Gastrocnemius medialis (tissue), 4 donors: ENCODE measurements at regions not wholly inside any gene's neighbourhood (a gene's known extent, or its start where the extent isn't known, plus 50 kb on each side); places are given as distances from the start of the nearest gene placed in this dataset.
"Not testable (repeated sequence)": the region's sequence is repeated elsewhere in the genome, so short reads cannot be mapped to it uniquely, and the experiment has no call there.

ENCODE experiments used
- ATAC-seq, 2 donors: fragments of 150-250 bp; one replicate each; pipeline ENCODE4 v1.9.1; 2016
- DNase-seq, 2 donors: peaks; one replicate each; pipeline ENCODE4 v3.0.0-alpha.2; 2019
- H3K27ac ChIP-seq, 4 donors: fragments of 200-600 bp; sonication (generic); 1 replicate in 1 of 4; 2 replicates in 3 of 4; pipeline ENCODE4 v1.5.1; 2016 to 2018; ENCODE audit warnings: mild to moderate bottlenecking in 2 of 4, moderate library complexity in 1 of 4
- H3K27me3 ChIP-seq, 3 donors: fragments of 200-600 bp; sonication (generic) in 2 of 3; 1 replicate in 1 of 3; 2 replicates in 2 of 3; pipeline versions ENCODE4 v1.5.1 to v1.6.0; 2016 to 2019; ENCODE audit warnings: mild to moderate bottlenecking in 1 of 3, moderate library complexity in 1 of 3
- H3K36me3 ChIP-seq, 2 donors: fragments of 200-600 bp; sonication (generic) in 1 of 2; one replicate each; pipeline ENCODE4 v1.5.1; 2017 to 2018
- H3K4me1 ChIP-seq, 2 donors: fragments of 200-600 bp; sonication (generic) in 1 of 2; one replicate each; pipeline ENCODE4 v1.5.1; 2016 to 2017; ENCODE audit warnings: mild to moderate bottlenecking in 2 of 2
- H3K4me3 ChIP-seq, 4 donors: fragments of 200-600 bp; sonication (generic) in 3 of 4; 1 replicate in 1 of 4; 2 replicates in 3 of 4; pipeline ENCODE4 v1.5.1; 2016 to 2019; ENCODE audit warnings: mild to moderate bottlenecking in 2 of 4
- H3K9me3 ChIP-seq, 3 donors: fragments of 200-600 bp; sonication (generic) in 2 of 3; 1 replicate in 1 of 3; 2 replicates in 2 of 3; pipeline ENCODE4 v1.5.1; 2016 to 2019
- POLR2A ChIP-seq, 2 donors: fragments of 450-650 bp; IDR thresholded peaks; one replicate each; pipeline ENCODE4 v1.6.1; 2017; ENCODE audit warnings: antibody characterized with exemption in 2 of 2, mild to moderate bottlenecking in 2 of 2, moderate library complexity in 2 of 2
- in situ Hi-C, 4 donors: fragments of 200-750 bp; cut with MboI; loops; one replicate each; pipeline versions ENCODE4 v1.15.0 to v1.8.0; 2017; ENCODE audit warnings: low sequenced_read_pairs in 4 of 4
- intact Hi-C: fragments of 100-400 bp; cut with DNase I; formaldehyde crosslinking; loops from one replicate; pipeline ENCODE4 v1.15.1; 2023; ENCODE audit warnings: low total_unique reads
- TF ChIP-seq, protein P1 (sequence below), 5 experiments: fragments of 450-650 bp in 3 of 5; fragments of 200-600 bp in 2 of 5; sonication (generic) in 2 of 5; IDR thresholded peaks in 4 of 5; conservative IDR thresholded peaks in 1 of 5; 1 replicate in 4 of 5; 2 replicates in 1 of 5; pipeline ENCODE4 v1.5.1; 2016 to 2019; ENCODE audit warnings: antibody characterized with exemption in 5 of 5, mild to moderate bottlenecking in 3 of 5, moderate library complexity in 3 of 5

DNA sequence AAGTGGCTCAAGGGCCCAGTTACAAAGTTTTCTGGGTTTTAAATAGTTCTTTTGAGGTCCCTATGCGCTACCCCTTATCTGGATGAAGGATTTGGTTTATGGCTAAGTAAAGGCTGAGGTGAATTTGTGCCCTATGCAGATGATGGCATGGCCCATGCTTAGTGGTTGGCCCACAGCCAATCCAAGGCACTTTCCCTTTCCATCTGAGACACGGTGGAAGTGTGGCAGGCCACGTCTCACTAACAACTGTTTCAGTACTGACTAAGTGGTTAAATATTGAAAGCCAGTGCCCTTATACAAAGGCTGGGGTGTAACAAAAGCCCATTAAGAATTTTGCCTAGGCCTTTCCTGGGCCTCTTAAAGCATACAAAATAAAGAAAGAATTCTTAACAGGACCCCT is 260.3 kb downstream of the ZNF37A start:
- in situ Hi-C loops, DNase-seq, H3K36me3 ChIP-seq, H3K4me3 ChIP-seq, ATAC-seq, H3K27ac ChIP-seq, H3K27me3 ChIP-seq, H3K9me3 ChIP-seq, H3K4me1 ChIP-seq, intact Hi-C loops: not testable (repeated sequence)

DNA sequence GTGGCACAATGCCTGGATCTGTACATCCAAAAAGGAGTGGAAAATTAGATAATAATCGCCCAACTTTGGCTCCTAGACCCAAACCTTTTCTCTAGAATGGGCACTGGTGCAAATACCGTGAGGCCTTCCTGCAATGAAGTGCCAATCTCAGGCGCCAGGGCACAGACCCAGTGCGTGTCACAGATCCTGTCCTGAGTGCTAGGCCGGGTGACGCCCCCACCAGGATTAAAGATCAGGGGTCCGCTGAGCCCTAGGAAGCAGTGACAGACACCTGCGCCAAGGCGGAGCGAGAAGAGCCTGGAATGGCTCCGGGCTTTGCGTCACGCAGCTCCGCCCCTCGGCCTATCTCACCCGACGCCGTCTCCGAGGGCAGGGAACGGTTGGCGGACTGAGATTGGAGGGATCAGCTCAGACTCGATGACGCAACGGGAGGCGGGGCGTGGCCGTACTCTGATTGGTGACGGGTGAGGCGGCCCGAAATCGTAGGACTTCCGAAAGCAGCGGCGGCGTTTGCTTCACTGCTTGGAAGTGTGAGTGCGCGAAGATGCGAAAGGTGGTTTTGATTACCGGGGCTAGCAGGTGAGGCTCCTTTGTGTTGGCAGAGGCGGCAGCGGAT is 261.9 kb downstream of the ZNF37A start:
- Histone ChIP-seq H3K4me3 (peak overlapping the region; percentile 27 to 69 (median 60)), H3K27ac (peak overlapping the region; percentile 49 to 86 (median 82))
- peak; percentile 100 for ATAC-seq
- peak; percentile 54 to 72 for DNase-seq
- in situ Hi-C loops, intact Hi-C loops, H3K27me3 ChIP-seq, H3K36me3 ChIP-seq, H3K4me1 ChIP-seq, H3K9me3 ChIP-seq: not testable (repeated sequence)
- peak in 1 of 2 donors; percentile 20 for TF ChIP-seq POLR2A (IDR thresholded peaks at IDR 0.05)

DNA sequence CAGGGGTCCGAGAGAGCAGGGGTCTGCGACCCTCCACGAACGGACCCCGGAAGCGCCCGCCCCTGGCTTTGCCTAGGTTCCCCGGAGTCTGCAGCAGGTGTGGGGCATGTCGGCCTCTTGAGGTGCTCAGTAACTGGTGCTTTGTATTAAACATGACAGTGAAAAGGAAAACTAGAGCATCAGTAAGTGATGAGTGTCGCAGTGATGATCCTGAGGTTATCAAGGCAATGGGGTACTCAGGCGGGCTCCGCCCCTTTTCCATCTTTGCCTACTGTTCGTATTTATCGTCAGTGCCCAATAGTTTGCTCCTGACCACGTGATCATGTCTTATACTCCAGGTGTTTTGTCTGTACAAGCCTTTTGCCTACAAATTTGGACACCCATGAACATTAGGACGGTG is 262.4 kb downstream of the ZNF37A start:
- peak overlapping the region in 2 of 4 donors; percentile 71 to 82 for H3K27ac ChIP-seq

DNA sequence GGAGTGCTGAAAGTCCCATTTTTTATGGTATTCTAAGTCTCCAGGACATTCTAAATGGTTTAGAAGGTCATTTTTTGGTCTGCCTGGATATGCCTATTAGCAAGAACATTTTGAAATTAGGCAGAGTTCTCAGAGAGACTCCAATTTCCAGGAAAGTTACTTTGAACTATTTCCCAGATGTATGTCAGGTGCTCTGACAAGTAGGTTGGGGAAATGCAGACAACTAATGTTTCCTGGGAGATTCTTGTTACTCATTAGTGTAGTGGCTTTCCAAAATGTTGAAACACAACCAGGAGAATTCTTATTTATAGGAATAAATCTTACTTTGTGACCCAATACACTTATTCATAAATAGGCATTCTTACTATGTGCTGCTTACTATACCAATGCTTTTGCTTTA is 268.4 kb downstream of the ZNF37A start:
- H3K9me3 ChIP-seq, H3K27me3 ChIP-seq, H3K4me3 ChIP-seq, H3K4me1 ChIP-seq, intact Hi-C loops, in situ Hi-C loops, DNase-seq, H3K27ac ChIP-seq, ATAC-seq: not testable (repeated sequence)
- peaks cover 0 to 14% of the 10 kb centered on the region in 2 donors for H3K36me3 ChIP-seq

More for the DNA sequence above, 262.4 kb downstream of the ZNF37A start:
- ATAC-seq = peak; percentile 42 to 54
- intact Hi-C loops, H3K9me3 ChIP-seq, in situ Hi-C loops, H3K36me3 ChIP-seq, H3K27me3 ChIP-seq, H3K4me1 ChIP-seq, DNase-seq: not testable (repeated sequence)
- H3K4me3 ChIP-seq = peak overlapping the region; percentile 25 to 62 (median 53)

DNA sequence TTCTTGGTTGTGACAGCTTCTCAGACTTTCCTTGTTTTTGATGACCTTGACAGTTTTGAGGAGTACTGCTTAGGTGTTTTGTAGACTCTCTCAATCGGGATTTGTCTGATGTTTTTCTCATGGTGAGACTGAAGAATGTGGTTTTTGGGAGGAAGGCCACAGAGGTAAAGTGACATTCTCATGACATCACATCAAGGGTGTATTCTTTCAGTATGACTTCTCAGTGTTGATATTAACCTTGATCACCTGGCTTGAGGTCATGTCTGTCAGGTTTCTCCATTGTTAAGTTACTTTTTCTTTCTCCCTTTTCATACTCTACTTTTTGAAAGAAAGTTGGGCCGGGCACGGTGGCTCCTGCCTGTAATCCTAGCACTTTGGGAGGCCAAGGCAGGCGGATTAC is 269.9 kb downstream of the ZNF37A start:
- H3K4me1 ChIP-seq, in situ Hi-C loops, ATAC-seq, DNase-seq, intact Hi-C loops, H3K9me3 ChIP-seq, H3K27me3 ChIP-seq, H3K4me3 ChIP-seq, H3K27ac ChIP-seq: not testable (repeated sequence)
- H3K36me3 ChIP-seq = peaks cover 0 to 14% of the 10 kb centered on the region in 2 donors

DNA sequence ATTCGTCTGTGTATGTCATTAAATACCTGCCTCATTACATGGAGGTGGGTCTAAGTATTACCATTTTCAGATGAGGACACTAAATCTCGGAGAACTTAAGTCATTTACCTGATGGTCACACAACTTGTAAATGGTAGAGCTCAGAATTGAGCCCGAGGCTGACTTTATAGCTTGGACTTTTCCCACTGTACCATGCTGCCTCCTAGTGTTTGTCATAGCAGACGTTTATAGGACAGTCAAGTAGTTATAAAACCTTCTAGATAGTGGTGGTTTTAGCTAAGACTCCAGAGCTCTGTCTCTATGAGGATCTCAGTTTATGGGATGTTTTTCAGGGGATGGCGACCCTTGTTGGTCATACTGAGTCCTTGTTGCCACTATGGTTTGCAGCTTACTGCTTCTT is 271.8 kb downstream of the ZNF37A start:
- H3K27ac ChIP-seq, H3K9me3 ChIP-seq, in situ Hi-C loops, H3K4me3 ChIP-seq, H3K27me3 ChIP-seq, H3K4me1 ChIP-seq, intact Hi-C loops, DNase-seq: not testable (repeated sequence)
- peaks cover 0 to 15% of the 10 kb centered on the region in 2 donors for H3K36me3 ChIP-seq
- ATAC-seq = peak in 1 of 2 donors; percentile 53
- TF ChIP-seq, protein P1, sequence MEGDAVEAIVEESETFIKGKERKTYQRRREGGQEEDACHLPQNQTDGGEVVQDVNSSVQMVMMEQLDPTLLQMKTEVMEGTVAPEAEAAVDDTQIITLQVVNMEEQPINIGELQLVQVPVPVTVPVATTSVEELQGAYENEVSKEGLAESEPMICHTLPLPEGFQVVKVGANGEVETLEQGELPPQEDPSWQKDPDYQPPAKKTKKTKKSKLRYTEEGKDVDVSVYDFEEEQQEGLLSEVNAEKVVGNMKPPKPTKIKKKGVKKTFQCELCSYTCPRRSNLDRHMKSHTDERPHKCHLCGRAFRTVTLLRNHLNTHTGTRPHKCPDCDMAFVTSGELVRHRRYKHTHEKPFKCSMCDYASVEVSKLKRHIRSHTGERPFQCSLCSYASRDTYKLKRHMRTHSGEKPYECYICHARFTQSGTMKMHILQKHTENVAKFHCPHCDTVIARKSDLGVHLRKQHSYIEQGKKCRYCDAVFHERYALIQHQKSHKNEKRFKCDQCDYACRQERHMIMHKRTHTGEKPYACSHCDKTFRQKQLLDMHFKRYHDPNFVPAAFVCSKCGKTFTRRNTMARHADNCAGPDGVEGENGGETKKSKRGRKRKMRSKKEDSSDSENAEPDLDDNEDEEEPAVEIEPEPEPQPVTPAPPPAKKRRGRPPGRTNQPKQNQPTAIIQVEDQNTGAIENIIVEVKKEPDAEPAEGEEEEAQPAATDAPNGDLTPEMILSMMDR (IDR thresholded peaks at IDR 0.05 in 4 of 5, conservative IDR thresholded peaks at IDR 0.05 in 1 of 5) = peak in 1 of 5 experiments; percentile 11

DNA sequence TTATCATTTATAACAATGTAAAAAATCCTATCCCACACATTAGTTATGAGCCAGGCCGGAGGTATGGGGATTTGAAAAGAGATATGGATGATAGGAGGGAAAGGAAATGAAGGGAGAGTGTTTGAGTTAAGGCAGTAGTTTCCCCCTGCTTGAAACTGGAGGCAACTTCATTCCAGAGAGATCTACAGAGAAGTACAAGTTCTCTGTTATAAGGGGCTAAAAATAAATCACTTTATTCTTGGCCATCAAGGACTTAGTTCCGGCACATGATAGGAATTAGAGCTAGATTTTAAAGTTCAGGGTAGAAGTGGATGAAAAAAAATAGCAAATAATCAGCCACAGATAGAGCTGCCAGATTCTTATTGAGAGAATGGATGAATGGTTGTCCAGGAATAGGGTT is 289.7 kb downstream of the ZNF37A start:
- H3K4me1 ChIP-seq, intact Hi-C loops, H3K27me3 ChIP-seq, ATAC-seq, H3K27ac ChIP-seq, H3K9me3 ChIP-seq, DNase-seq, in situ Hi-C loops, H3K4me3 ChIP-seq, H3K36me3 ChIP-seq: not testable (repeated sequence)

DNA sequence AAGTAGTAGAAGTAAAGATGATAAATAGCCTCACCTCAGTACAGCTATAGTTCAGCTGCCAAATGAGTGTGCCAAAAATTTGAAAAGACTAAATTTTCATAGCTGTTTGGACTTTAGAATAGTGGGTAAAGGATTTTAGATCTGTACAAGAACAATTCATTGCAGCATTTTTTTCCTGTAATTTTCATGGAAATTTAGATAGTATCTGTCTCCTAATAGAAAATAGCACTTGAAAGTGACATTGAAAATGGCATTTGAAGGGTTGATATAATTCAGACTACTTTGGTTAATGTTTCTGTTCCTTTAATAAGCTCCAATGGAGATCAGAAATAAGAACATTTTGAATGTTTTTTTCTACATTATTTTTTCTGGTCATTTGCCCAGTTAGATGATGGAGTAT is 292.7 kb downstream of the ZNF37A start:
- H3K4me3 ChIP-seq, H3K27ac ChIP-seq, H3K36me3 ChIP-seq, H3K9me3 ChIP-seq, H3K27me3 ChIP-seq, H3K4me1 ChIP-seq, intact Hi-C loops, ATAC-seq, in situ Hi-C loops, DNase-seq: not testable (repeated sequence)
